ENCODE measurements at regions not wholly inside any gene's neighbourhood (a gene's known extent, or its start where the extent isn't known, plus 50 kb on each side); places are given as distances from the start of the nearest gene placed in this dataset.

DNA sequence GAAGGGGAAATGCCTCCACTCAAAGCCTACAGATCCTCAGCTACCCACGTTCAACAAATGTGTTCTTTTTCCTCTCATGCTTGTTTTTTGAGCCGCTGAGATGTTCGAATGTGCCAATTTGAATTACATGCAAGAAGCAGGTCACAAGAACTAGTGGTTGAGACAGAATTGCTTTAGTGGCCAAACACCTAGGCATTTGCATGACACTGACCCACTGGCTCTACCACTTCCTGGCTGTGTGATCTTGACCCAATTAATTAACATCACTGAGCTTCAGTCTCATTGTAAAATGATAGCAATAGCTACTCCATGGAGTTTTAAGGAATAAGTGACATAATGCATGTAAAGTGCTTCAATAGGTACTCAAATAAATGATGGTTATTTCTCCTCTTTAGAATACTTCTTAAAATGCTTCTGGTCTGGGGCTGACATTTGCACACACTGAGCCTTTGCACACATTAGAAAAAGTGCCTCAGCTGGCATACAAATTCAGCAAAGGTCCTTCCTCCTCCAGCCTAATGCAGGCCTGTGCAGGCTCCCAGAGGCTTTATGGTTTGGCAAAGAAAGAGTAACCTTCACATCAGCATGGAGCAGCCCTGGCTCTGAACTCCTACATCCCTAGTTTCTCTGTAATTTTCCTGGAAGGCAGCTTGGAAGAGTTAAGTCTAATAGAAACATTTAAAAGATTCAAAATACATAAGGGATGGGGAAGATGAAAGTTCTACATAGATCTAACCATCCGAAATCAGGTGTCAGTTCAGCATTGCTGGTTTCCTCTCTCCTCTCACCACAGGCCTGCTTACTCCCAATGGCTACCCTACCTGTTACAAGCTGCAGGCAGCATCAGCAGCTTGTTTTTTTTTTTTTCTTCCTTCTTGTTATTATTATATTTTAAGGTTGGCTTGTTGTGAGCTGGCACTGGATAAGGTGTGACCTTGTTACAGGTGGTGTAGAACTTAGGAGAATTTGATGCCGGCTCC, 107.4 kb downstream of the TBX19 start:
- no peak for DNase-seq (ENCODE audit: low read depth, low spot score)

DNA sequence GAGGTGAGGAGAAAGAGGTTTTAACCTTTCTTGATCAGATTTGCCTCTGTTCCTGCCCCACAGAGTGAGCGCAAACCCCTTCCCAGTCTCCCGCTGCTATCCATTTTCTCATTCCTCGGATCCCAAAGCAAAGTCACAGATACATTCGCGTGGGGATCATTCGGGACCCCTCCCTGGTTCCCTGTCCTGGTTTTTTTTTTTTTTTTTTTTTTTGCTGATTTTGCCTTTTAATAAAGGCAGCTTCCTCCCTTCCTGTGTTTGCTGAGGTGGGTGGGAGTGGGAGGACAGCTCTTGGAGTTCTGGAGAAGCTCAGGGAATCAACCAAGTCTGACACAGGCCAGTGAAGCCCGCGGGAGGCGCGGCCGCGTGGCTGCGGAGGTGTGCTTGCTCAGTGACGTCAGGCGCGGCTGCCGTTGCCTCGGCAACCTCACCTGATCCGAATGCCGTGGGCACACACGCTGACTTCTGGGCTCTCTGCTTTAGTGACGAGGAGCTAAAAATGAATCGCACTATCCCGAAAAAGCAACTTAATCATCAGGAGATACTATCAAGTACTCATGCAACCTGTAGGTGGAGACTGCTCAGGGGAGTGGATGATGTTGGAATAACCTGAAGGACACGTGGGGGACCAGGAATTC, 106.4 kb downstream of the TBX19 start:
- peak; percentile 42 for DNase-seq (ENCODE audit: low read depth, low spot score)

DNA sequence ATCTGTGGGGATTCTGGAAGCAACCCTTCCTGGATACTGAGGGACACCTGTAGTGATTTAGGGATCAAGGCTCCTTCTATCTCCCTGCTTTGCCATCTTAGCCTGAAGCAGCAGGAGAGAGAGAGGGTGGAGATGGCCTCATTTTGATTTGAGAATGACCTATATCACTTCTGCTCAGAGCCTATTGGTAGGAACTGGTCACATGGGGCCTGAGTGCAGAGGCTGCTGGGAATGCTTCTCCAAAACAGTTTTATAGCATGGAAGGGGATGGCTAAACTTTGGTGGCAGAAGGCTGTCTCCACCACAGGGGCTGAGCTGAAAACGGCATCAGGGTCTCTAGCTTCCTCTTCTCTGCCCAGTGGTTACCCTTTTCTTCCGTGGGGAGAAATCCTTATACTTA, 105.8 kb downstream of the TBX19 start:
- DNase-seq (ENCODE audit: low read depth, low spot score): no peak

DNA sequence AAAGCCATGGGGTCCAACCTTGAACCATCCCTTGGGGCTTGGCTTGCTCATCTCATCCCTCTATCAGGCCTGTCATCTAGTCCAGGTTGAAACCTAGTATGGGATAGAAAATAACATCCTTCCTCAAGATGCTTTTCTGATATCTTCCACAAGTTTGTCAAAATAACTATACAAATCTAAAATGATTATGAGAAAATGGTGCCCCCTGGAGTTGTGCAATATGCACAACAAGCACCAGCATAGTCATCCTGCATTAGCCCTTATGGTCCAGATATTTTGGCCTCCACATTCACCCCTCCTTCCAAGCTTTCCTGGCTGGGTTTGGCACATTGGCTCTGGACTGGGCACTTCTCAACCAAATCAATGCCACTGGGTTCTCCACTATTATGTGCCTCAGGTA, 101.2 kb downstream of the TBX19 start:
- DNase-seq (ENCODE audit: low read depth, low spot score): no peak

DNA sequence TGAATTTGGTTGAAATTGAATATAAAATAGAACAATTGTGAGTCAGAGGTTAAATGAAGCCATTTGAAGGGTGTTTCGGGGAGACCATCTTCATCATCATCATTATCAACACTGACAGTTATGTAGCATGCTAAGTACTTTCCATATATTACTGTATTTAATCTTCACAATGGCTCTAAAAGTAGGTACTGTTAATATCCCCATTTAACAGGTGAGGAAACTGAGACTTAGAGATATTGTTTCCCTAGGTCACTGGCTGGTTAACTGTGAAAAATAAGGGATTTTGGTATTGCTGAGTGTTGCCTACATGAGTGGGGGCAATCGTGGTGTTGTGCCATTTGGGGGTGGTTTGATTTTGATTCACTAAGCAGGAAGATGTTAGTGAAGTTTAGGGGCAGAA, 100.3 kb downstream of the TBX19 start:
- DNase-seq (ENCODE audit: low read depth, low spot score): no peak

DNA sequence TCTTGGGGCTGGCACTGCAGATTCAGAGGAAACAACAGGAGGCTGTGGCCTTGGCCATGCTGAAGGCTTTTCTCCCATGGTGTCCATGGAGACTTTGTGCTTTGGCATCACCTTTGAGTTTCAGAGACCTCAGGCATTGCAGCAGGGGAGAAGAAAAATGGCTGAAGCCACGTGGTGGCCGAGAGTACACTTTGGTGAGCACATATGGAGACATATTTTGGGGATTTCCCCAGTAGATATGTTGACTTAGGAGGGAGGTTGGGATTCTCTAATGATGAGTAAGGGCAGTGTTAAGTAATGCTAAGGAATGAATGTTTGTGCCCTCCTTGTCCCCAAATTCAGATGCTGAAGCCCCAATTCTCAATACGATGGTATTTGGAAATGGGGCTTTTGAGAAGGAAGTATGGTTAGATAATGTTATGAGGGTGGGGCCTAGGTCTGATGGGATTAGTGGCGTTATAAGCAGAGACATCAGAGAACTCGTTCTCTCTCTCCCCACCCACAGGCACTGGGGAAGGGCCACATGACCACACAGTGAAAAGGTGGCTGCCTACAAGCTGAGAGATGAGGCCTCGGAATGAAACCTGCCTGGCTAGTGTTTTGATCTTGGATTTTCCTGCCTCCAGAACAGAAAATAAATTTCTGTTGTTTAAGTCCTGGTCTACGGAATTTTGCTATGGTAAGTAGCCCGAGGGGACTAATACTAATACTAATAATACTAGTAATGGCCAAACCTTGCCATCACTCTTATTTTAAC, 98.6 kb downstream of the TBX19 start:
- no peak for DNase-seq (ENCODE audit: low read depth, low spot score)

DNA sequence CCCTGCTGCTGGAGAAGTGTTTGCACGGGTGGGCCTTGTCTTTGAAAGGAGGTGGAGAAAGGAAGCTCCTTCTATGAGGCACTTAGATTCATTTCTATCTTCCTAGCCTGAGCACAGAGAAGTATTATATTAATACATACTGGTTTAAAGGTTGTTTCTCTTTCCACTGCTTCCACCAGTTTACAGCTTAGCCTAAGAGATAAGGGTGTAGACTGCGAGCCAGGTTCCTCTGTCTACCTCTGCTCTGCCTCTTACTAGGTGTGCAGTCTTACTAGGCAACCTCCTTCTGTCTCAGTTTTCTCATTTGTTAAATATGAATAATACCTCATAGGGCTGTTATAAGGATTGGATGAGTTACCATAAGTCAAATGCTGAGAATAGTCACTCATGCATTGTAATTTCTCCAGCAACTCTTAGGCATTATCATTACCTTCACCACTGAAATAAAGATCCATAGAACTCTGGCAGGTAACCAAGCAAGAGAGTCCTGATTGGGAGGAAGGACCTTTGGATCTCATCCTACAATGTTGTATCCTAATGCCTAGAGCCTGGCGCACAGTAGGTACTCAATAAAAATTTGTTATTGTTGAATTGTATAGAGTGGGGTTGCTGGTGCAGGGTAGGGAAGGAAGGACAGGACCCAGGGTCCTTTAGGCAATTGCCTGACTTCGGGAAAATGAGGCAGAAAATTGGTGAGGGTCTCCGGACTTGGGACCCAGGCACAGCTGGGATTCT, 95.1 kb downstream of the TBX19 start:
- DNase-seq (ENCODE audit: low read depth, low spot score): no peak

DNA sequence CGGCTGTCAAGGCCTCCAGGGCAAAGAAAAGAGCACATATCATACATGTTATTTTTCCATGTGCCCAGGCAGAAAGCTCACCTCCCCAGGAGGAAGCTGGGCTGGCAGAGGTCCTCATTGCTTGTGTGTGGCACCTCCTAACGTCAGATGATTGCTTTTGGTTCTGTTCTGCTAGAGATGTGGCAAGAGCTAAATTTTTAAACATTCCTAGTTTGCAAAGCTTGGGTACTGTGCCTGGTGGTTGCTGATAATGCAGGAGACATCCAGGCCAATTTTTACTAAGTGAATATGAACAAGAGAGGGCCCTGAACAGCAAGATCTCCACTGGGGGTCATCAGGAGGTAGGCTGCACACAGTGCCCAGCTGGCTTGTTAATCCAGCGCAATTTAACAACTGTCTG, 93.9 kb downstream of the TBX19 start:
- DNase-seq (ENCODE audit: low read depth, low spot score): no peak

DNA sequence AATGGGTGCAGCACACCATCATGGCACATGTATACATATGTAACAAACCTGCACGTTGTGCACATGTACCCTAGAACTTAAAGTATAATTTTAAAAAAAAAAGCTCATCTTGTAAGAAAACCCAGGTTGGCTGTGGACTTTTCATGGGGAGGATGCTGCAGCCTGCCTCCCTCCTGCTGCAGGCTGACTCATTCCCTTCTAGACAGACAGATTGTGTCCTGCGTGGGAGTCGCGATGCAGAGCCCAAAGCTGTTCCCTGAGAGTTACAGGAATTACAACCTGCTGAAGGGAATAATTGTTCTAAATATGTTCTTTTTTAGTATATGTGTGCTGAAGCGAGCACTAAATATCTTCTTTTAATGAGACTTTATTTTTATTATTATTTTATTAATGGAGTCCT, 93.2 kb downstream of the TBX19 start:
- DNase-seq (ENCODE audit: low read depth, low spot score): no peak

DNA sequence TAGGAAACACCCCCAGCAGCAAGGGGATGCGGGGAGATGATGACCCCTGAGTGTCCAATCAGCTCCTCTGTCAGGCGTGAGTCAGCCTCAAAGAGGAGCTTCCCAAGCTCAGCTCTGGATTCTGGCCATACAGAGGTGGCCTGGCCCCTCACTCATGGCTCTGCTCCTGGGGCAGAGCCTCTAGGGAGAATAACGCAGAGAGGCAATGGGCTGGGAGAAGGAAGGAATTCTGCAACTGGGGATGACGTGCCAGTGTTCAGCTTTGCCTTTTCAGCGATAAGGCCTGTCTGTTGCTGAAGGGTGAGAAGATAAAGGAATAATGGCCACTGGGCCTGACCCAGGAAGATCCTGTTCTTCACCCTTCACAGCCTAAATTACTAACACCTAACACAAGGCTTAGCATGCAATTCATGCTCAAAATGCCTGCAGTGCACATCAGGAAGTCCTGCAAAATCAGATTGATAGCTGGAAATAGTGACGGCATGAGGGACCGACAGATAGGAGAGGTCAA, 92.2 kb downstream of the TBX19 start:
- no peak for DNase-seq (ENCODE audit: low read depth, low spot score)

DNA sequence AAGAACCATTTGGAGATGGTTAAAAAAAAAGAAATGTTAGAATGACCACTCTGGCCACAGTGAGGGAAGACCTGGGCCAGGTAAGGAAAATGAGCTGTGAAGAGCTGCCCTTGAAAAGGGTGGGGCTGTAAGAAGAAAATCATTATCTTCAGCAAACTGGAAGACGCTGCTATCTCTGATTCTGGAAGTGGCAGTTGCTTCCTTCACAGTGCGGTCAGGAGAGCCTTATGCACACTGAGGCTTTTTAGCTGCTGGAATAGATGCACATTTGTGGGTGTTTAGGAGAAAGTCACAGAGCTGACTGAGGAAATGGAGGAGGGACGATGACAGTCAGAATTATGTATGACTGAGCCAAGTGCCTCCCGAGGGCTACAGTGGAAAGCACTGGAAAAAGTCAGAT, 91.6 kb downstream of the TBX19 start:
- no peak for DNase-seq (ENCODE audit: low read depth, low spot score)

DNA sequence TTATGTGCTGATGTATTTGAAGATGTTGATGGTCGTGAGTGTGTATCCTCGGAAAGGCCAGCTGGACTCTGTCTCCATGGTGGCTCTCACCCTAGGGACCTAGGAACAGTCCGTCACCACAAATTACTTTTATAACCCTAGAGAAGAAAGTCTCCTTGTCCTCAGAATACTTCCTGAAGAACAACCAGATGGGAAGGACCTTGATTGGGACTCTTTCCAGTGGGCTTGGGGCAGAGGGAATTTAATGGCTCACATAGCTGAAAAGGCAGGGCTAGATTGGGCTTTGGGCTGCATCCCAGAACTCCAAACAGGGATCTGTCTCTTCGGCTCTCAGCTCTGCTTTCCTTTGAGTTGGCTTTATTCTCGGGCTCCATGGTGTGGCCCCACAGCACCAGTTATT, 90.8 kb downstream of the TBX19 start:
- DNase-seq (ENCODE audit: low read depth, low spot score): no peak

DNA sequence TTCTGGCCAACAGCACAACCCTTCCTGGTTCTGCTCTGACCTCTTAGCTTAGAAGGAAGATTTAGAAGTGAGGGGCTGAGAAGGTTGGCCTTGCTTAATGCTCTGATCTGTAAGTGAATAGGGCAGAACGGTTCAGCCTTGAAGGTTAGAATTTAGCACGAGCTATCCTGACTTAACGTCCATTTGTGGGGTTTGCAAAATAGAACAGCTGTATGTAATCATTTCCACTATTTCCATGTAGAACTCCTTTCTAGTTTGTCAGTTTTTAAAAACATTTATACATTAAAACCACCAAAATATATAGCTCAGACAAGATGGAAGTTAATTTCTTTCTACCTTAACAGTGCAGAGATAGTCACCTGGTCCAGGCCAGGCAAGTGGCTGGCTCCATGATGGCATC, 89.9 kb downstream of the TBX19 start:
- no peak for DNase-seq (ENCODE audit: low read depth, low spot score)

DNA sequence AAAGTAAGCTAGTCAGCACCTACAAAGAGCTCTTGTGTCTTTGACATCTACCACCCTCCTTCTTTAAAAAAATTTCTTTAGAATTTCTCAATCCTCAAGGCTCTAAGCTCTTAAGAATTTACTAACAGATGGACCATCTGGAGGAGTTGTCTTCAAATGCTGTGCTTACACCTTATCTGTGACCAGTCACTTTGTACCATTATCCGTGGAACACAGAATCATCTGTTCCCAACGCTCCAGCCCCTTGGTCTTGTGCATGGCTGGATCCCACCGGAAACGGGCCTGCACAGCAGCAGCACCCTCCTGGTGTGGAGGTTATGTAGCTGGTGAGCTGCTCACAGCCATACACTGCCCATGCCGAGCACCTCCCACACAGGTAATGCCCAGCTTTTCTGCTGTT, 89.0 kb downstream of the TBX19 start:
- no peak for DNase-seq (ENCODE audit: low read depth, low spot score)

DNA sequence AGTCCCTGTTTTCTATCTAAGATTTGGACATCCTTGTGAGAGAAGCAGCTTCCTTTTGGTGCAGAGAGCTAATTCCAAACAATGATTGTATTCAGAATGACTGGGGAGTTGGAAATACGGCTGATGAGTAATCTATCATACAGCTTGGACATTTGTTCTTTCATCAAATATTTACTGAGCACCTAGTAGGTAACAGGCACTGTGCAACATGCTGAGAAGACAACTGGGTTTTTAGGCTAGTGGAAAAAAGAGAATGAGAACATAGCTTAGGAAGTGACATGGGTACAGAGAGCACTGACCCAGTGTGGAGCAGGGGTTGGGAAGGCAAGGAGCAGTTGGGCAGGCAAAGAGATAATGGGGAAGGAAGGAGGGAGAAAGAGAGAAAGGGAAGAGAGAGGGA, 87.5 kb downstream of the TBX19 start:
- no peak for DNase-seq (ENCODE audit: low read depth, low spot score)

DNA sequence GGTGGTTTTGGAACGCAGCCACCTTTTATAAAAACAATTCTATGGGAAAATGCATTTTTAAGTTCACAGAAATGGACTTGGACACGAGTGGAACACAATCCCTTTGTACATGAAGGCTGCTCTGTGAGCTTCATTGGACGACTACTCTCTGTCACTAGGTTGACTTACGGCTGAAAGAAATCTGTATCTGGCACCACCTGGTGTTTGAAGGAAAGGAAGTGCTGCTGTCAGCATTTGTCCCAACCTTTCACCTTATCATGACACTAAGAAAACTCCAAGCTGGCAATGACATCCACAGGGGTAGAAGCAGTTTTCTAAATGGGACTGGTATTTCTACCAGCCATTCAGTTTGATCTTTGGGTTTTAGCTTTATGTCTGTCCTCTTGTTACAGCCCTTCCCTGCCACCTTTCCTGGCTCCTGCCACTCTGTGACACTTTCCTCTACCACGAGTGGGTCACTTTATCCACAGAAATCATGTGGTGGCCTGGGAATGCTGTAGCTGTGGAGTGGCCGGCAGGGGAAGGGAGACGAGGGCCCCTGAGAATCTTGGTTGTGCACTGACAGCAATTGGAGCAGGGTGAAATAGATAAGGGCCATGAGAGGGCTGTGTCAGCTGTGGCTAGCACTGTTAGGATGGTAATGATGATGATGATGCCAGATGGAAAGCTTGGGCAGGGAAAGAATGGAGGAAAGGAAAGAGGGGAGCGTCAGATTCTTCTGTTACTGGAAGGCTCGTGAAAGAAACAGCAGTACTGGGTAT, 85.2 kb downstream of the TBX19 start:
- no peak for DNase-seq (ENCODE audit: low read depth, low spot score)

Data from activated naive CD8-positive, alpha-beta T cell treated with anti-CD3 and anti-CD28 coated beads, Interleukin-2, amount 50 U/mL, for 16 hours (primary cell).